ENCODE measurements at regions not wholly inside any gene's neighbourhood (a gene's known extent, or its start where the extent isn't known, plus 50 kb on each side); places are given as distances from the start of the nearest gene placed in this dataset.

GRCh38 chr6:120211955-120212792, 862.6 kb upstream of the MAN1A1 start (continued):
- no peak for TF ChIP-seq MEIS2 (CRISPR knock-in tag; IDR thresholded peaks at IDR 0.05)
- TF ChIP-seq ZFY (CRISPR knock-in tag; IDR thresholded peaks at IDR 0.05) = no peak
- no peak for TF ChIP-seq ZKSCAN5 (CRISPR knock-in tag; IDR thresholded peaks at IDR 0.05)
- no peak for TF ChIP-seq ZIK1 (CRISPR knock-in tag; IDR thresholded peaks at IDR 0.05; ENCODE audit: borderline replicate concordance, low read depth)
- TF ChIP-seq NFATC3 (CRISPR knock-in tag; IDR thresholded peaks at IDR 0.05) = no peak
- TF ChIP-seq MXI1 (IDR thresholded peaks at IDR 0.05; ENCODE audit: borderline replicate concordance, low read depth, low read length) = no peak
- TF ChIP-seq ZNF841 (CRISPR knock-in tag; IDR thresholded peaks at IDR 0.05; ENCODE audit: borderline replicate concordance) = no peak
- TF ChIP-seq TRIM24 (CRISPR knock-in tag; IDR thresholded peaks at IDR 0.05) = 0 out of 2 replicates have a peak, but pooled peaks have one; percentile 29
- no peak for TF ChIP-seq AKAP8 (CRISPR knock-in tag; IDR thresholded peaks at IDR 0.05)
- TF ChIP-seq IRF2 (CRISPR knock-in tag; IDR thresholded peaks at IDR 0.05) = no peak
- TF ChIP-seq PPARG (CRISPR knock-in tag; conservative IDR thresholded peaks at IDR 0.05) = peak; percentile 81
- TF ChIP-seq RFXAP (CRISPR knock-in tag; IDR thresholded peaks at IDR 0.05; ENCODE audit: borderline replicate concordance) = no peak
- no peak for TF ChIP-seq REPIN1 (CRISPR knock-in tag; IDR thresholded peaks at IDR 0.05; ENCODE audit: borderline replicate concordance, low read depth)
- TF ChIP-seq FOXA1 (IDR thresholded peaks at IDR 0.05) = no peak
- peak; percentile 37; the same call in 1 of the 2 replicates for TF ChIP-seq FOXA1 (CRISPR knock-in tag; IDR thresholded peaks at IDR 0.05)
- TF ChIP-seq SOX6 (IDR thresholded peaks at IDR 0.05) = no peak
- TF ChIP-seq SOX6 (CRISPR knock-in tag; IDR thresholded peaks at IDR 0.05) = no peak
- TF ChIP-seq RORA (CRISPR knock-in tag; IDR thresholded peaks at IDR 0.05) = no peak
- TF ChIP-seq SYNCRIP (IDR thresholded peaks at IDR 0.05; ENCODE audit: insufficient read depth, low read depth, low read length) = no peak
- no peak for TF ChIP-seq HNRNPLL (IDR thresholded peaks at IDR 0.05; ENCODE audit: low read depth, low read length, poor library complexity, severe bottlenecking)
- no peak for TF ChIP-seq ZNF337 (CRISPR knock-in tag; IDR thresholded peaks at IDR 0.05; ENCODE audit: borderline replicate concordance, low read depth)
- TF ChIP-seq ZNF567 (CRISPR knock-in tag; IDR thresholded peaks at IDR 0.05; ENCODE audit: borderline replicate concordance) = no peak
- no peak for TF ChIP-seq SPEN (CRISPR knock-in tag; IDR thresholded peaks at IDR 0.05; ENCODE audit: low read depth)
- TF ChIP-seq ZNF704 (CRISPR knock-in tag; IDR thresholded peaks at IDR 0.05; ENCODE audit: borderline replicate concordance) = no peak
- no peak for TF ChIP-seq ZNF749 (CRISPR knock-in tag; IDR thresholded peaks at IDR 0.05; ENCODE audit: borderline replicate concordance)
- TF ChIP-seq ASH2L (IDR thresholded peaks at IDR 0.05; ENCODE audit: insufficient read length, low read depth, low read length) = no peak
- TF ChIP-seq ZNF589 (CRISPR knock-in tag; conservative IDR thresholded peaks at IDR 0.05) = no peak
- TF ChIP-seq SRF (IDR thresholded peaks at IDR 0.05; ENCODE audit: low read depth, low read length) = no peak
- TF ChIP-seq ZNF331 (CRISPR knock-in tag; IDR thresholded peaks at IDR 0.05) = peak; percentile 37; the same call in 1 of the 2 replicates
- no peak for TF ChIP-seq CC2D1A (CRISPR knock-in tag; IDR thresholded peaks at IDR 0.05)
- no peak for TF ChIP-seq DR1 (CRISPR knock-in tag; IDR thresholded peaks at IDR 0.05)
- no peak for TF ChIP-seq MED8 (CRISPR knock-in tag; IDR thresholded peaks at IDR 0.05; ENCODE audit: insufficient replicate concordance)
- TF ChIP-seq HMG20B (CRISPR knock-in tag; conservative IDR thresholded peaks at IDR 0.05) = peak; percentile 94
- no peak for TF ChIP-seq ZNF792 (CRISPR knock-in tag; IDR thresholded peaks at IDR 0.05)
